Transverse colon (tissue), 3 donors: ENCODE measurements at regions not wholly inside any gene's neighbourhood (a gene's known extent, or its start where the extent isn't known, plus 50 kb on each side); places are given as distances from the start of the nearest gene placed in this dataset.

Source experiments
- CTCF ChIP-seq, 5 experiments: fragments of 200-600 bp in 3 of 5; fragments of 450-650 bp in 2 of 5; sonication (generic) in 3 of 5; IDR thresholded peaks; 1 replicate in 2 of 5; 2 replicates in 3 of 5; pipeline ENCODE4 v1.5.1; 2016 to 2017; ENCODE audit warnings: antibody characterized with exemption in 5 of 5, inconsistent platforms in 3 of 5, mild to moderate bottlenecking in 2 of 5, moderate library complexity in 1 of 5
- EP300 ChIP-seq: sonication (generic); formaldehyde crosslinking; IDR thresholded peaks from one replicate; pipeline ENCODE4 v1.6.1; 2017; ENCODE audit warnings: antibody characterized with exemption, low read depth
- POLR2A ChIP-seq: fragments of 450-650 bp; IDR thresholded peaks from one replicate; pipeline ENCODE4 v1.6.1; 2016; ENCODE audit warnings: antibody characterized with exemption, mild to moderate bottlenecking, moderate library complexity

GRCh38 chr9:115694014-115694413 is 459.6 kb upstream of the PAPPA start:
- no peak for TF ChIP-seq CTCF (IDR thresholded peaks at IDR 0.05)
- TF ChIP-seq POLR2A = no peak
- TF ChIP-seq EP300 = no peak
